ENCODE measurements at regions not wholly inside any gene's neighbourhood (a gene's known extent, or its start where the extent isn't known, plus 50 kb on each side); places are given as distances from the start of the nearest gene placed in this dataset.

GRCh38 chr2:45218297-45218696 lies 209.0 kb upstream of the SIX2 start:
- WGBS, 4 donors: 89 to 97% (median 94%) methylated on average over 3 of the region's 3 CpGs
- intact Hi-C loops (cut with DNase I): no loop called here
- H3K4me3 ChIP-seq: no peak overlapping the region
- TF ChIP-seq POLR2A (IDR thresholded peaks at IDR 0.05): no peak
- TF ChIP-seq CTCF (IDR thresholded peaks at IDR 0.05): no peak
- peaks cover 0 to 22% (median 0%) of the 10 kb centered on the region in 9 donors for H3K27me3 ChIP-seq
- peaks cover 0 to 7% (median 0%) of the 10 kb centered on the region in 12 donors for H3K9me3 ChIP-seq
- H3K27ac ChIP-seq: no peak overlapping the region
- no peaks in the 10 kb centered on the region for H3K4me1 ChIP-seq
- ATAC-seq: no peak
- no peaks in the 10 kb centered on the region for H3K36me3 ChIP-seq
- DNase-seq: no peak

GRCh38 chr2:45216118-45216517 lies 206.9 kb upstream of the SIX2 start:
- intact Hi-C loops (cut with DNase I): no loop called here
- Histone ChIP-seq H3K4me1 (no peaks in the 10 kb centered on the region), H3K36me3 (no peaks in the 10 kb centered on the region), H3K27me3 (peaks cover 0 to 6% (median 0%) of the 10 kb centered on the region in 9 donors), H3K9me3 (peaks cover 0 to 7% (median 0%) of the 10 kb centered on the region in 12 donors), H3K27ac (no peak overlapping the region), H3K4me3 (no peak overlapping the region)
- no peak for TF ChIP-seq POLR2A (IDR thresholded peaks at IDR 0.05)
- no peak for TF ChIP-seq CTCF (IDR thresholded peaks at IDR 0.05)
- DNase-seq (no peak), ATAC-seq (no peak)

DNA sequence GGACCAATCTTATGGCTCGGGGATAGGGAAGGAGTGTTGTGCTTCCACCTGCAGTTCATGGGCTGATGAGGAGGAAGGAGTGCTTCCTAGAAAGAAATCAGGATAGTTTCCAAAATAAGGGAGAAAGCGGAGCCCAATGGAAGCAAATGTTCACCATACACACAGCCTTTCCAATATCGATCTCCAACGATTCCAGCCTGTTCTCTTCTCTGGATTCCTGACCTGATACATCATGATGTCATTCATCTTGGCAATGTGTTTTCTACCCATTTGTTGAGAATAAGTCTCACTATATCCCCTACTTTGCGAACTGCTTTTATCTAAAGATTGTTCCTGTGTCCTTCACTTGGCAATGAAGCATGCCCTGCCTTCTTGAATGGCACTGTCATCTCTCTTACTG lies 205.3 kb upstream of the SIX2 start:
- Histone ChIP-seq H3K27me3 (no peaks in the 10 kb centered on the region), H3K36me3 (no peaks in the 10 kb centered on the region), H3K9me3 (peaks cover 0 to 7% (median 0%) of the 10 kb centered on the region in 12 donors), H3K27ac (no peak overlapping the region), H3K4me1 (no peaks in the 10 kb centered on the region), H3K4me3 (no peak overlapping the region)
- TF ChIP-seq POLR2A (IDR thresholded peaks at IDR 0.05) (no peak), CTCF (IDR thresholded peaks at IDR 0.05) (no peak)
- intact Hi-C loops (cut with DNase I): no loop called here
- DNase-seq (no peak), ATAC-seq (no peak)
- WGBS, 4 donors: 89 to 94% (median 91%) methylated on average over 5 of the region's 5 CpGs

- Histone ChIP-seq H3K27ac (no peak overlapping the region), H3K27me3 (no peaks in the 10 kb centered on the region), H3K36me3 (no peaks in the 10 kb centered on the region), H3K4me3 (no peak overlapping the region), H3K4me1 (no peaks in the 10 kb centered on the region), H3K9me3 (peaks cover 0 to 7% (median 0%) of the 10 kb centered on the region in 12 donors)
- 52 to 68% (median 60%) methylated on average over 5 of the region's 5 CpGs for WGBS, 4 donors
- intact Hi-C loops (cut with DNase I): no loop called here
- DNase-seq: no peak
- no peak for ATAC-seq
- TF ChIP-seq CTCF (IDR thresholded peaks at IDR 0.05) (no peak), POLR2A (IDR thresholded peaks at IDR 0.05) (no peak)
These were observed 203.8 kb upstream of the SIX2 start for GRCh38 chr2:45212953-45213635.

All from heart left ventricle (tissue), 16 donors.